Right lobe of liver (tissue), 4 donors: ENCODE measurements at regions not wholly inside any gene's neighbourhood (a gene's known extent, or its start where the extent isn't known, plus 50 kb on each side); places are given as distances from the start of the nearest gene placed in this dataset.

ENCODE experiments used
- CTCF ChIP-seq, 4 donors: fragments of 200-600 bp in 3 of 4; fragments of 450-650 bp in 1 of 4; IDR thresholded peaks; one replicate each; pipeline versions ENCODE4 v1.5.1 to v1.8.0; 2016 to 2022; ENCODE audit warnings: antibody characterized with exemption in 4 of 4, mild to moderate bottlenecking in 2 of 4
- POLR2A ChIP-seq: fragments of 450-650 bp; IDR thresholded peaks from one replicate; pipeline ENCODE4 v1.6.1; 2017; ENCODE audit warnings: antibody characterized with exemption, mild to moderate bottlenecking
- donor health status: DM: no; HTN: no; CAD: no.
- donor health status: DM: no; HTN: no; CAD: no.
- donor health status: DM: no; HTN: yes; CAD: no.

- TF ChIP-seq CTCF (IDR thresholded peaks at IDR 0.05) (no peak), POLR2A (no peak)
Observed at GRCh38 chr4:36734334-36734733, 452.9 kb downstream of the DTHD1 start.
